HepG2 (cell line): ENCODE measurements at regions not wholly inside any gene's neighbourhood (a gene's known extent, or its start where the extent isn't known, plus 50 kb on each side); places are given as distances from the start of the nearest gene placed in this dataset.

Source experiments
- AFF4 ChIP-seq: sonication (generic); formaldehyde crosslinking; IDR thresholded peaks from 2 replicates; pipeline ENCODE4 v1.4.0; 2020; ENCODE audit warnings: missing genetic modification reagents
- ARID5B ChIP-seq: IDR thresholded peaks from 2 replicates; pipeline ENCODE4 v1.4.0; 2020; ENCODE audit warnings: mild to moderate bottlenecking, missing genetic modification reagents
- CEBPG ChIP-seq: IDR thresholded peaks from 2 replicates; pipeline ENCODE4 v1.6.1; 2016
- FOXA3 ChIP-seq: IDR thresholded peaks from 2 replicates; pipeline ENCODE4 v1.6.1; 2016; ENCODE audit warnings: missing genetic modification reagents, missing compliant biosample characterization
- MEIS1 ChIP-seq: sonication (generic); formaldehyde crosslinking; IDR thresholded peaks from 2 replicates; pipeline ENCODE4 v1.9.0; 2021; ENCODE audit warnings: mild to moderate bottlenecking, missing genetic modification reagents, moderate library complexity, borderline replicate concordance
- NFATC3 ChIP-seq: sonication (generic); formaldehyde crosslinking; IDR thresholded peaks from 2 replicates; pipeline ENCODE4 v1.5.1; 2020; ENCODE audit warnings: mild to moderate bottlenecking, missing genetic modification reagents
- ZNF574 ChIP-seq: sonication (generic); formaldehyde crosslinking; IDR thresholded peaks from 2 replicates; pipeline ENCODE4 v1.4.0; 2020; ENCODE audit warnings: missing genetic modification reagents

- TF ChIP-seq AFF4 (CRISPR knock-in tag) (no peak), NFATC3 (CRISPR knock-in tag) (no peak), CEBPG (peak; percentile 51; the same call in 1 of the 2 replicates), FOXA3 (0 out of 2 replicates have a peak, but pooled peaks have one; percentile 15), ZNF574 (CRISPR knock-in tag) (no peak), MEIS1 (CRISPR knock-in tag) (no peak), ARID5B (CRISPR knock-in tag) (0 out of 2 replicates have a peak, but pooled peaks have one; percentile 10)
Observed at GRCh38 chr2:145692971-145693478, 1173.1 kb upstream of the ZEB2 start (continued).
